ENCODE measurements at regions not wholly inside any gene's neighbourhood (a gene's known extent, or its start where the extent isn't known, plus 50 kb on each side); places are given as distances from the start of the nearest gene placed in this dataset.

- intact Hi-C loops (cut with DNase I; ENCODE audit: low total_unique reads) (no loop called here), in situ Hi-C loops (cut with MboI; ENCODE audit: low sequenced_read_pairs in 4 of 4) (no loop called here)
- TF ChIP-seq CTCF (IDR thresholded peaks at IDR 0.05 in 4 of 5, conservative IDR thresholded peaks at IDR 0.05 in 1 of 5) (no peak), POLR2A (IDR thresholded peaks at IDR 0.05) (no peak)
- Histone ChIP-seq H3K36me3 (no peaks in the 10 kb centered on the region), H3K4me3 (no peak overlapping the region), H3K9me3 (no peaks in the 10 kb centered on the region), H3K27me3 (no peaks in the 10 kb centered on the region), H3K4me1 (no peaks in the 10 kb centered on the region), H3K27ac (no peak overlapping the region)
- ATAC-seq (no peak), DNase-seq (no peak)
Measured at GRCh38 chr7:25359471-25360059, 131.3 kb upstream of the NPVF start.

GRCh38 chr7:25360451-25360850 is 132.2 kb upstream of the NPVF start:
- Histone ChIP-seq H3K27me3 (no peaks in the 10 kb centered on the region), H3K27ac (no peak overlapping the region), H3K9me3 (no peaks in the 10 kb centered on the region), H3K36me3 (no peaks in the 10 kb centered on the region), H3K4me1 (no peaks in the 10 kb centered on the region), H3K4me3 (no peak overlapping the region)
- in situ Hi-C loops (cut with MboI; ENCODE audit: low sequenced_read_pairs in 4 of 4) = no loop called here
- TF ChIP-seq POLR2A (IDR thresholded peaks at IDR 0.05) (no peak), CTCF (IDR thresholded peaks at IDR 0.05 in 4 of 5, conservative IDR thresholded peaks at IDR 0.05 in 1 of 5) (no peak)
- DNase-seq (no peak), ATAC-seq (no peak)
- intact Hi-C loops (cut with DNase I; ENCODE audit: low total_unique reads) = no loop called here

- ATAC-seq = no peak
- H3K9me3 ChIP-seq = no peaks in the 10 kb centered on the region
- no peak for DNase-seq
- TF ChIP-seq CTCF (IDR thresholded peaks at IDR 0.05 in 4 of 5, conservative IDR thresholded peaks at IDR 0.05 in 1 of 5) (no peak), POLR2A (IDR thresholded peaks at IDR 0.05) (no peak)
- in situ Hi-C loops (cut with MboI; ENCODE audit: low sequenced_read_pairs in 4 of 4) = no loop called here
- H3K36me3 ChIP-seq = no peaks in the 10 kb centered on the region
- H3K4me3 ChIP-seq = no peak overlapping the region
- intact Hi-C loops (cut with DNase I; ENCODE audit: low total_unique reads) = no loop called here
- no peaks in the 10 kb centered on the region for H3K4me1 ChIP-seq
- H3K27me3 ChIP-seq = no peaks in the 10 kb centered on the region
- no peak overlapping the region for H3K27ac ChIP-seq
Measured at GRCh38 chr7:25361387-25361786, 133.1 kb upstream of the NPVF start.

GRCh38 chr7:25361863-25362262 is 133.6 kb upstream of the NPVF start:
- in situ Hi-C loops (cut with MboI; ENCODE audit: low sequenced_read_pairs in 4 of 4) = no loop called here
- no peak for TF ChIP-seq CTCF (IDR thresholded peaks at IDR 0.05 in 4 of 5, conservative IDR thresholded peaks at IDR 0.05 in 1 of 5)
- TF ChIP-seq POLR2A (IDR thresholded peaks at IDR 0.05) = no peak
- ATAC-seq (no peak), DNase-seq (no peak)
- H3K9me3 ChIP-seq = no peaks in the 10 kb centered on the region
- H3K4me1 ChIP-seq = no peaks in the 10 kb centered on the region
- H3K27me3 ChIP-seq = no peaks in the 10 kb centered on the region
- H3K27ac ChIP-seq = no peak overlapping the region
- no peaks in the 10 kb centered on the region for H3K36me3 ChIP-seq
- intact Hi-C loops (cut with DNase I; ENCODE audit: low total_unique reads) = no loop called here
- H3K4me3 ChIP-seq = no peak overlapping the region

- Histone ChIP-seq H3K36me3 (no peaks in the 10 kb centered on the region), H3K9me3 (no peaks in the 10 kb centered on the region), H3K4me3 (no peak overlapping the region), H3K27ac (no peak overlapping the region), H3K27me3 (no peaks in the 10 kb centered on the region), H3K4me1 (no peaks in the 10 kb centered on the region)
- TF ChIP-seq CTCF (IDR thresholded peaks at IDR 0.05 in 4 of 5, conservative IDR thresholded peaks at IDR 0.05 in 1 of 5) (no peak), POLR2A (IDR thresholded peaks at IDR 0.05) (no peak)
- intact Hi-C loops (cut with DNase I; ENCODE audit: low total_unique reads) (no loop called here), in situ Hi-C loops (cut with MboI; ENCODE audit: low sequenced_read_pairs in 4 of 4) (no loop called here)
- ATAC-seq (no peak), DNase-seq (no peak)
Measured at GRCh38 chr7:25368599-25369201, 140.4 kb upstream of the NPVF start.

Measured in gastrocnemius medialis (tissue), 4 donors.